ENCODE measurements at regions not wholly inside any gene's neighbourhood (a gene's known extent, or its start where the extent isn't known, plus 50 kb on each side); places are given as distances from the start of the nearest gene placed in this dataset.

DNA sequence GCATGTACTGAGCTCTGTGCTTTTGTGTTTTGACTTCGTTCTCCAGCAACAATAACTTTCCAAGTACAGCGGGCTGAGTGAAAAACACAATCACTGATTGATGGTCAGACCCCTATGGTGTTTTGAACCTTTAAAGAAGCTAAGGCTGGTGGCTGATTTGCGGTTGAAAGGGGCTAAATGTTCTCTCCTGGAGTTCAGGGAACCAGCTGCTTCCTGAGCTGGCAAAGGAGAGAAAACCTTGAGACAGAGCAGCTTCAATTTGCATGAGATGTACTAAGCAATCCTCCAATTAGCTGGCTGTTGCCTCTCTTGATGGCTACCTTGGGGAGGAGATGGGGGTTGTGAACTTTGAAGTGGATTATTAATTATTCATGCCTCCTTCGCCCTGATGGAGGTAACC is 546.7 kb upstream of the SEL1L start:
- Histone ChIP-seq H3K27ac (no peak overlapping the region), H3K4me3 (no peak overlapping the region)

DNA sequence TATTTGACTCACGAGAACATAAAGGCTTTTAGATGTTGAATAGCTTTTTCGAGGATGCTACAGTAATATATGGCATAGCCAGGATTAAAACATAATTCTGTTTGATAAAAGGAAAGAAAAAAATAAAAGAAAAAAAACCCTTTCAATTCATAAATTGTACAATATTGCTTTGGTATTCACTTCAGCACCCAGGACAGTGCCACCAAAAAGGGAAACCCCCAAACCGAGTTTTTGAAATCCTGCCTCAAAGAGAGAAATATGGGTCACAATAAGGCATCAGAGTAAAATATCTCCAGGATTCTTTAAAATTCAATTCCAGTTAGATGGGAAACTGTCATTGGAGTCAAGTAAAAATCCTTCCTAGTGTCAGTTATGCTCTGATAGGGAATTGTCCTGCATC is 551.2 kb upstream of the SEL1L start:
- Histone ChIP-seq H3K27ac (no peak overlapping the region), H3K4me3 (no peak overlapping the region)

DNA sequence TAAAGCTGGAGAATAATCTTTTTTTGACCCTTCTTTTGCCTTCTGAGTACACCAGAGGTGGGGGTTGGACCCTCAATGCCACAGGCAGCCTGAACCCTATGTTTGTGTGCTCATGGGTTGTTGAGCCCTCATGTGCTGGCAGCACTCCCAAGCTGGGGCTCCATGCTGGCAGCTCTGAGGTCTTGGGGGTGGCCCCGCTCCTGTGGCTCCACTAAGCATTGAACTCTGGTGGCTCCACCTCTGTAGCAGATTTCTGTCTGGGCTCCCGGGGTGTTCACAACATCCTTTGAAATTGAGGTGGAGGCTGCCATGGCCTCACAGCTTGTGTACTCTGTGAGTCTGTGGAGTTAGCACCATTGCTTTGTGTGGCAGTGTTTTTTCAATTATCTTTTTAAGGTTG is 557.4 kb upstream of the SEL1L start:
- Histone ChIP-seq H3K4me3 (no peak overlapping the region), H3K27ac (no peak overlapping the region)

DNA sequence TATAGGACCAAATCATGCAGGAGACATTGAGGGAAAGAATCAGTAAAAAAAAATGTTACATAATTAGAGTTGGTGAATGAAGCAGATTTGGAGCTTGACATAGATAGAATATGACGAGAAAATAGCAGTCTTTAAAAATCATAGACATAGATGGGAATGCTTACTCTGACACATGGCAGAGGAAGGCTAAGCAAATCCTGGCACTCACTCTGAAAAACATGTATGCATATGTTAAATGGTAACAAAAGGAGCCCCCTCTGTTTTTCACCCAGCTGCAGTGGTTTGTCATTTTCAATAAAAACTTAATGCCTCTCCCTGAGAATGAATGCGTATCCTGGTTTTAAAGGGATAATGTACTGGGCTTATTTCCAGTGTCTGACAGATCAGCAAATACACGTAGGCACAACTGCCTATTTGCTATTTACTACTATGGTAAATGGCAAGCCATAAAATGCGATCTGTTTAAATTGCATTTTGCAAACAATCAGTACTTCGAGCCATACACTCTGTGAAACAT is 561.2 kb upstream of the SEL1L start:
- H3K4me3 ChIP-seq, result no peak overlapping the region
- H3K27ac ChIP-seq, result no peak overlapping the region

DNA sequence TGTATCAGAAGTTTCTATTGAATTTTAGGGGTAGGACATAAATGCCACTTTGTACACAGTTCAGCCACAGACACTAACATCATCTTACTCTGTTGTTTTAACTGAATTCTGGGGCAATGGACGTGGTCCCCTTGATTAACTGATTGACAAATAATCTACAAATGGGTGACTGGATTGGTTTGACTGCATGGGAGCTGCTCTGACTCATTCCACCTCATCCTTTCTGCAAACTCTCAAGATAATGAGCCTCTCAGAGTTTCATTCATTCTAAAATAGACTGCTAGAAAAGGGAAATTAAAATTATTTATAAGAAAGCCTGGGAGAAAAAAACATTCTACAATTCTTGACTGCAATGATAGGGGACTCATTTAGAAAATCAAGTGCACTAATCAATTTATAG is 570.4 kb upstream of the SEL1L start:
- Histone ChIP-seq H3K4me3 (no peak overlapping the region), H3K27ac (no peak overlapping the region)

DNA sequence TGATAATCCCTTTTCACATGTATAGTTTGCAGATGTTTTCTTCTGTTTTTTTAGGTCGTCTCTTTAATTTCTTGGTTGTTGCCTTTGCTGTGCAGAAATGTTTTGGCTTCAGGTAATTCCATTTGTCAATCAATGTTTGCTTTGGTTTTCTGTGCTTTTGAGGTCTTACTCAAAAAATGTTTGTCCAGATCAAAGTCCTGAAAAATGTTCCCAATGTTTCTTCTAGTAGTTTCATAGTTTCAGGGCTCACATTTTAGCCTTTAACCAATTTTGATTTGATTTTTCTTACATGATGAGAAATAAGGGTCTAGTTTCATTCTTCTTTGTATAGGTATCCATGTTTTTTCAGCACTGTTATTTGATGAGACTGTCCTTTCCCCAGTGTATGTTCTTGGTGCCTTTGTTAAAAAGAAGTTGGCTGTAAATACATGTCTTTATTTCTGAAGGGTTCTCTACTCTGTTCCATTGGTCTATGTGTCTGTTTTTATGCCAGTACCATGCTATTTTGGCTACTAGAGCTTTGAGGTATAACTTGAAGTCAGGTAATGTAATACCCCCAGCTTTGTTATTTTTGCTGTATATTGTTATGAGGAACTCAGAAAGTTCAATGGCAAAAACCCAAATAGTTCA is 578.7 kb upstream of the SEL1L start:
- no peak overlapping the region for H3K27ac ChIP-seq
- H3K4me3 ChIP-seq, result no peak overlapping the region

DNA sequence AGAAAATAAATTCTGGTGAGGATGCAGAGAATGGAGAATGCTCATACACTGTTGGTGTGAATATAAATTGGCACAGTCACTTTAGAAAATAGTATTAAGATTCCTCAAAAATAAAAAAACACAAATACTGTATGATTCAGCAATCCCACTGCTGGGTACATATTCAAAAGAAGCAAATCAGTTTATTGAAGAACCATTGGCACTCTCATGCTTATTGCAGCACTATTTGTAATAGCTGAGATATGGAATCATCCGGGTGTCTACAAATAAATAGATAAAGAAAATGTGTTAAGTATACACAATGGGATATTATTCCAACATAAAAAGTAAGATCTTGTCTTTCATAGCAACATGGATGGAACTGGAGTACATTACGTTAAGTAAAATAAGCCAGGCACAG is 579.4 kb upstream of the SEL1L start:
- H3K4me3 ChIP-seq, result no peak overlapping the region

DNA sequence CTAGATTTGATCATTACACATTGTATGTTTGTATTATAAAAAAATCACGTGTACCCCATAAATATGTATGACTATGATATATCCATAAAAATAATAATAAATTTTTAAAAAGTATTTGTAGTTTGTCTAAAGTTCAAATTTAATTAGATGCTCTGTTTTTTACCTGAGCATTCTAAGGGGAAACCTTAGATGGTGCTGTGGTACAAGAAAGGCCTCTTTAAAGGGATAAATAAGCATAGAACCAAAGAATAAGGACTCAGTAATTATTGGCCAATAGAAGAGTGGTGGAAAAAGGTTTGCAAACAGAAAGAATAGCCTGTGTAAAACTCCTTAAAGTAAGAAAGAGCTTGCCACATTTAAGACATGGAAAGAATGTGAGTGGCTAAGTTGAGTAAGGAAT is 580.1 kb upstream of the SEL1L start:
- H3K27ac ChIP-seq, result no peak overlapping the region
- no peak overlapping the region for H3K4me3 ChIP-seq

More for the DNA sequence above, 579.4 kb upstream of the SEL1L start:
- no peak overlapping the region for H3K27ac ChIP-seq

DNA sequence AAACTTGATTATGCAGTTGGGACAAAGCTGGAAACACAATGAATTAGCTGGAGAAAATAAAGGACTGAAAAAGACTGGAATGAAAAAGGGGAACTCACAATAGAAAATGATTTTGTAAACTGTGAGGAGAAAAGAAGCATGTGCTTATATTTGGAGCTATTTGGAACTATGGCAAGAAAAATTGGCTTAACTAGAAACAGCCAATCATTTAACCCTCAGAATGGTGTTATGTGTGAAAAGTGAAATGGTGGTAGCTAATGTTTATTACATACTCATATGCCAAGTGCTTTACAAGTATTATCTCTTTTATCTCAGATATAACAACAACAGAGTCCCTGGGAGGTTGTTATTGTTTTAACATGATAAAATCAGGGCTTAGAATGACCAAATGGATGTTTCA is 583.1 kb upstream of the SEL1L start:
- H3K4me3 ChIP-seq, result no peak overlapping the region
- H3K27ac ChIP-seq, result no peak overlapping the region

DNA sequence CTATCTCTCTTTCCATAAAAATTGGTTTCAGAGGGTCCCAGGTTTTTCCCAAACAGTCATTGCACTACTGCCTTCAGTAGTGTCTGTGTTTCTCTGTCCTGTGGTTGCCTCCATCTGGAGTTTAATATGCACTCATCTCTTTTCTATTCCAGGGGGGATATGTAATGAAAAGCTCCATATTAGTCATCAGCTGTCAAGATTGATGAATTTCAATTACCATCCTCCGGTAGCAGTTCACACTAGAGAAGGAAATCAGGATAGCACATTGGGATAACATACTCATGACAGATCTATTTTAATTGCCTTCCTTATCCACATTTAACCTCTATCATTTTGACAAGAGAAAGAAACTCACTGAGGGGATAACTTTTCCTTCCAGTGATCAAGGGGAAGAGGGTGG is 589.0 kb upstream of the SEL1L start:
- no peak overlapping the region for H3K27ac ChIP-seq
- H3K4me3 ChIP-seq, result no peak overlapping the region

DNA sequence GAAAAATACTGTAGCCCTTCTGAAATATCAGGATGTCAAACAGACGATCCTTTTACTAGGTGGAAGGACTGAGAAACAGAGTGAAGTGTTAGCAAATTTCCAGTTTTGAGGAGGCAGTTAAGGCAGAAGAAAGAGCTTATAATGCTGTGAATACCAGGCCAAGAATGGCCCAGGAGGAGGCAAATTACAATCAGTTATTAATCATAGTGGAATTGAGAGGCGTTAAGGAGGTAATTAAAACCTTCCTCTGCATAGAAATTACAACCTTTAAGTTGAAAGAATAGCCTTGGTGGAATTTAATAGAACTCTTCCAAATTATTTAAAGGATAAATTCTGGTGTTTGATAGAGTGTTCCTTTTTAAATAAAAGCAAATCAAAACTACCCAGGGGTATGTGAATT is 590.9 kb upstream of the SEL1L start:
- no peak overlapping the region for H3K27ac ChIP-seq
- no peak overlapping the region for H3K4me3 ChIP-seq

DNA sequence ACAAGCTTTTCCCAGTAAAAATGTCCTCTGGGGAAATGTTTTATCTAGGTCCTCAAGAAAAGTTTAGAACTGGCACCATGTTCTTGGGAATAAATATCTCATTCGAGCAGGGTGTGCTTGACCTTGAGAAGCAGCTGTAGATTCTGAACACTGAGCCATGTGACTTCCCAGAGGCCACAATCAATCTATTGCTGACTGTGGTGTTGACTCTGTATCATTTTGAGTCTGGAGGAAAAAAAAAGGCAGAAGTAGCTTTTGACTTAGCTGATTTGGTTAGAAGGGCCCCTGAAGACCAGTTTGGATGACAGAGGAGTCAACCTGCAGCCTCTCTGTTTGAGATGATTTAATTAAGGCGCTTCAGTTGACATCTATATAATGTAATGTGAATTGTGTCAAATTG is 592.4 kb upstream of the SEL1L start:
- no peak overlapping the region for H3K4me3 ChIP-seq
- H3K27ac ChIP-seq, result no peak overlapping the region

DNA sequence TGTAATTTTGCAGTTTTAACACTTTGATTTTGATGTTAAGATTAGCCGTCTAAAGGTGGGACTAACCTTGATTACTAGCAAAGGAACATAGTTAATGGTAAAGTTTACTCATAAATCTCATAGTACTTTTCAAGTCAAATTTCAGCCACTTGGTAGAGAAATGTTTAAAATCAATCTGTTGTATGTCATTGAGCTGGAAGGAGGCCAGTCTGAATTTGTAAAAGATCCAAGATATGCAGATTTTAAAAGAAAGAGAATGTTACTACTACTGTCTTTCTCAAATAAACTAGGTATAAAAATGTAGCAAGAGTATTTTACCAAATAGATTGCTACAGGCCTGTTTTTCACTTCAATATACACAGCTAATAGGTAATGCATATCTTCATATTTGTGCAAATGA is 600.8 kb upstream of the SEL1L start:
- Histone ChIP-seq H3K27ac (no peak overlapping the region), H3K4me3 (no peak overlapping the region)

DNA sequence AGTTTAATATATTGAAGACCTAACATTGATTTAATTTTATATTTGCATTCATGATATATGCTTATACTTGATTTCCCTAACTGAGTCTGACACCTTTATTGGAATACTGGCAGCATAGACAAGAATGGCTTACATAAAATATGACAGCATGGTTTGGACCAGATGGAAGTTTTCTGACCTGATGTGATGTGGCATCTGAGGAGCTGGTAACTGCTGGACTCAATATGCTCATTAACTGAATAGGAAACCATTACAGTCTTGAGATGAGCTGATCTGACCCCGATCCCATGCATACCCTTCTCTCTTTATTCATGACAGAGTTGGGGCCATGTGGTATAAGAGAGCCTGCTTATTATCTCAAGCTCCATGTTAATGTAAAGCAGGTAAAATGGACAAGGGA is 604.8 kb upstream of the SEL1L start:
- Histone ChIP-seq H3K4me3 (no peak overlapping the region), H3K27ac (no peak overlapping the region)

DNA sequence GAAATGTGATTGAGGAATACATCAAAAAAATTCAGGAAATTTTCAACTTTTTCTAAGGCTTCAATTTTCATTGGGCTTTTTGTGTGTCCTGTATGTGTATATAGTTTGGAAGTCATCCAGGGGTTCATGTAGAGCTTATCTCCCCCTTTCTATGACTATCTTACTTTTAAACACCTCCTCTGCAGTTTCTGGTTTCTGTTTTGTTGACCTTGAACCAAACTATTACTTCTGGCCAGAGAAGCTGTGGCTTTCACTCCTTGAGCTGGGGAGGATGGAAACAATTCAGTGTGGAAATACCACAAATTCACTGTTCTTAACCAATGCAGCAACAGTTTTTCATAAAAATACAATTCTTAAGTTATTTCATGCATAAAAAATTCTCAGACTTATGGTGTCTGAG is 613.2 kb upstream of the SEL1L start:
- Histone ChIP-seq H3K4me3 (no peak overlapping the region), H3K27ac (no peak overlapping the region)

DNA sequence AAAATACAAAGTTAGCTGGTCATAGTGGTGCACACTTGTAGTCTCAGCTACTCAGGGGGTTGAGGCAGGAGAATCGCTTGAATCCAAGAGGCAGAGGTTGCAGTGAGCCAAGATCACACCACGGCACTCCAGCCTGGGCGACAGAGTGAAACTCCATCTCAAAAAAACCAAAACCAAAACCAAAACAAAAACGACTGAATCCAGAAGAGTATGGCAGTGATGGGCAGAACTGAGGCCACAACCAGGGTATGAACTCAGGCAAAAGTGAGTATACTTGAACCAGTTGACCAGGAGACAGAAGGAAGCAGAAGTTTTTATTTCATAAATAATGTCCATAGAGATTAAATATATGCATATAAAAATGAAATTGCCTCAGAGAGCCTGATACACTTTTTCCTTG is 620.0 kb upstream of the SEL1L start:
- H3K4me3 ChIP-seq, result no peak overlapping the region
- no peak overlapping the region for H3K27ac ChIP-seq

DNA sequence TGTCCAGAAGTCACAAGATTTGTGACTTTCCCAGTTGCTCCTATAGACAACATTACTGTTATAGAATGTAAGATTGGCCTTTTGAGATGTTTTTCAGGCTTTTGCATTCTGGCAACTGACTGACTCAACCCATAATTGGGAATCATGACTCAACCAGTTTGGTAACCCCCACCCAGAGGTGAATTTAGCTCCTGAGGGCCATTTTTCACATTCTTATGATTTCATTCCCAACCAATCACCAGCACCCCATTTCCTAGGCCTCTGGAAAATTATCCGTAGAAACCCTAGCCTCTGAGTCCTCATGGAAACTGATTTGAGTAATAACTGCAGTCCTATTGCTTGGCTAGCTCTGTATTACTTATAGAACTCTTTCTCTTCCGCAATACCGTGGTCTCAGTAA is 626.0 kb upstream of the SEL1L start:
- Histone ChIP-seq H3K27ac (no peak overlapping the region), H3K4me3 (no peak overlapping the region)

DNA sequence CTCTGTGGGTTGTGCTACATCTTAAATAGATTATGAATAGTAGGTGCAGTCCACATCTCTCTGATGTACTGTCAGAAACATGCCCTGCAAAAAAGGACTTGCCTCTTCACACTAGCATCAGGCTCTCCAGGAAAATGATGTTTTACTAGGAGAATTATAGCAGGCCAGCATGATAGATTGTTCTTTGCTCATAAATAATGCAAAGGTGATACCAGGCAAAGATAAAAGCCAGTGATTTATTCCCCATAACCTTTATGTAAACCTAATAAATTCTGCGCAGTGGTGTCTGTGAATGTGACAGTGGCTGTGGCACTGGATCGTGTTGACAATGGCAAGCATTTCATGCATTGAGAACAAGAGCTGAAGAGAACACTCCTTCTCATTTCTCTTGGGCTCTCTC is 646.5 kb upstream of the SEL1L start:
- Histone ChIP-seq H3K27ac (no peak overlapping the region), H3K4me3 (no peak overlapping the region)

DNA sequence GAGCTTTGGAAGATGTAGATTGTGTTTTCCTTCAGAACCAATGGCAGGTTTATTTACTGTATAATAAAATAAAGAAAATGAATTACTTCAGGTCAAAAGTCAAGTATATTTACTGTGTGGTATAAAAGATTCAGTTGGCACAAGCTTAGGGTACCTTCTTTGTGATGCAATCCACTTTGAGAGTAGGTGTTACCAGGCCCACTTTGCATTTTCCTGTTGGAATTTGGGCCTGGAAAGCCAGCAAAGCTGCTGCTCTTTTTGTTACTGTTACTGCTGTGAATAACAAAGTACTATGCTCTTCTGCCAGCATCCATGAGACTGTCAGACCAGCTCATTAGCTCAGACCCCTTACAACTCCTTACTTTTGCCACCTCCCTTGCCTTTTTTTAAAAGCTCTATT is 649.0 kb upstream of the SEL1L start:
- Histone ChIP-seq H3K27ac (no peak overlapping the region), H3K4me3 (no peak overlapping the region)

DNA sequence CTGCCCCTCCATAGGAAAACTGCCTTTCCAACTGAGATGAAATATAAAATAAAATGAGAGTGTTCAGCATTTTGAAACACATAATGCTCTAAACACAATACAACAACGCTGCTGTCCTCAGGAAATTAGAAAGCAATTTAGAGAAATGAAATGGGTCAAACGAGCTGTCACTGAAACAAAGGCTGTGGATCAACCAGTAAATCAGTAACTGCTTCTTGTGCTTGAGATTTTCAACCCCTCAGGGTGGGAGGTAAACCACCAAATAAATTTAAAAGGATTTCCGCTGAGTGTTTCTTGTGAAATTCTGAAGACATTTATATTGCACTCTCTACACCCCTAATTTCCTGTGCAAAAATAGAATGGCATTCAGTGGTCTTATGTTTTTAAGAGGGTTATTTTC is 657.1 kb upstream of the SEL1L start:
- H3K27ac ChIP-seq, result no peak overlapping the region

DNA sequence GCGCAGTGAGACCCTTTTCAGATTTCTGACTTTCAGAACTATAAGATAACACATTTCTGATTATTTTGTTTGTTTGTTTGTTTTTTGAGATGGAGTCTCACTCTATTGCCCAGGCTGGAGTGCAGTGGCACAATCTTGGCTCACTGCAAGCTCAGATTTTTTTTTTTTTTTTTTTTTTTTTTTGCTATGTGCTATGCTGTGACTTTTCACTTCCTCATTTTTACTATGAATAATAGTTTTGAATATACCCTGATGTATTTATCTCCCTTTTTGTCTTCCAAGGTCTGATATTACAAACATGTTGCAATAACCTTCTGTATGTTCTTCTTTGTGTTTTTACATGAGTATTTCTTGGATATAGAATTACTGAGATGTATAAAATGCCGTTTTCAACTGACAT is 658.7 kb upstream of the SEL1L start:
- no peak overlapping the region for H3K4me3 ChIP-seq
- no peak overlapping the region for H3K27ac ChIP-seq

More for the DNA sequence above, 657.1 kb upstream of the SEL1L start:
- no peak overlapping the region for H3K4me3 ChIP-seq

DNA sequence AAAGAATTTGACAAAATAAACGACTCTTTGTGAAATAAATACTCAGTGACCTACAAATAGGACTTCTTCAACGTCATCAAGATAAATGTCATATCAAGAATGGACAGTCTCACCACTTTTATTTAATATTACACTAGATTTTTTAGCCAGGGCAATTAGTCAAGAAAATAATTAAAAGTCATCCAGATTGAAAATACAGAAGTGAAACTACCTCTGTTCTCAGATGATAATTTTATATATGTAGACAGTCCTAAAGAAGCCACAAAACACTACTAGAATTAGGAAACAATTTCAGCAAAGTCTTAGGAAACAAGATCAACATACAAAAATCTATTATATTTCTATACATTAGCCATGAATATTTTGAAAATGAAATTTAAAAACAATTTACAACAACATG is 689.6 kb upstream of the SEL1L start:
- Histone ChIP-seq H3K27ac (no peak overlapping the region), H3K4me3 (no peak overlapping the region)
